ENCODE measurements at regions not wholly inside any gene's neighbourhood (a gene's known extent, or its start where the extent isn't known, plus 50 kb on each side); places are given as distances from the start of the nearest gene placed in this dataset.

- DNase-seq (ENCODE audit: low read depth) = no peak
- H3K4me3 ChIP-seq (ENCODE audit: low read depth, low read length) = no peak overlapping the region
- no peak for TF ChIP-seq CTCF (IDR thresholded peaks at IDR 0.05; ENCODE audit: insufficient read depth, low read length)
These were observed 200.9 kb upstream of the CHRM2 start for GRCh38 chr7:136667584-136667983.

GRCh38 chr7:136665878-136666509 lies 202.5 kb upstream of the CHRM2 start:
- no peak for DNase-seq (ENCODE audit: low read depth)
- no peak for TF ChIP-seq CTCF (IDR thresholded peaks at IDR 0.05; ENCODE audit: insufficient read depth, low read length)

DNA sequence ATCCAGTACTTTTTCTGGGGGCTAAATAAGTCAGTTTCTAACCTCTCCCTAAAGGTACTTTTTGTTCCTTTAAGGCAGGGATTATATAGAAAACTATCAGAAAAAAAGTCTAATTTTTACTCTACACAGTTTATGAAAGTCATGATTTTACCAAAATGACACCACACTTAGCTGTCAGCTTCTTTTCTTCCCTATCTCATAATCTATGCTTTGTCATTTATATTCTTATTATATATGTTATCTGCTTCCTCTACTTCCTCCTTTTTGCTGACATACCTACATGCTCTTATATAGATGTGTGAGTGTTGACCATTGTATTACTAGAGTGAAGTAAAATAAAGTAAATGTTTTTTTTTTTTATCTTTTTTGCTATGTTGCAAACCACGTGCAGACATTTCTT lies 203.9 kb upstream of the CHRM2 start:
- H3K4me3 ChIP-seq (ENCODE audit: low read depth, low read length) = no peak overlapping the region
- no peak for TF ChIP-seq CTCF (IDR thresholded peaks at IDR 0.05; ENCODE audit: insufficient read depth, low read length)
- DNase-seq (ENCODE audit: low read depth) = no peak

More at GRCh38 chr7:136665878-136666509, 202.5 kb upstream of the CHRM2 start:
- H3K4me3 ChIP-seq (ENCODE audit: low read depth, low read length) = no peak overlapping the region

GRCh38 chr7:136657482-136657921 lies 210.9 kb upstream of the CHRM2 start:
- no peak for DNase-seq (ENCODE audit: low read depth)
- no peak overlapping the region for H3K4me3 ChIP-seq (ENCODE audit: low read depth, low read length)
- TF ChIP-seq CTCF (IDR thresholded peaks at IDR 0.05; ENCODE audit: insufficient read depth, low read length) = no peak

DNA sequence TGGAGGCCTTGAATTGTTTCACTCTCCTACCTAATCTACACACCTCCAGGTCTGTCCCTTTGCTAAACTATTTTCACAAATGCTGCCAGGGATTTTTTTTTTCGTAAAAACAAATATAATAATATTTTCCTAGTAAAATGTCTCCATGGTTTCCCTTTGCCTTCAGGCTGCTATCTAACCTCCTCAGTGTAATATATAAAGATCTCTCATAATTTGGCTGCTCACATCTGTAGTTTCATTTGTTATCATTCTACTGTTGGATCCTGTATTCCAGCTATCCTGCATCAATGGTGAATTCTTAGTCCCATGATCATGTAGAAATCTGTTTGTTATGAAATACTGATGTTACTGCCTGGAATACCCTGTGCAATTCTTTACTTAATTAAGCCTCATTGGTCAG lies 211.9 kb upstream of the CHRM2 start:
- no peak for DNase-seq (ENCODE audit: low read depth)
- no peak for TF ChIP-seq CTCF (IDR thresholded peaks at IDR 0.05; ENCODE audit: insufficient read depth, low read length)
- H3K4me3 ChIP-seq (ENCODE audit: low read depth, low read length) = no peak overlapping the region

GRCh38 chr7:136655414-136655813 lies 213.0 kb upstream of the CHRM2 start:
- H3K4me3 ChIP-seq (ENCODE audit: low read depth, low read length) = no peak overlapping the region
- DNase-seq (ENCODE audit: low read depth) = no peak
- no peak for TF ChIP-seq CTCF (IDR thresholded peaks at IDR 0.05; ENCODE audit: insufficient read depth, low read length)

DNA sequence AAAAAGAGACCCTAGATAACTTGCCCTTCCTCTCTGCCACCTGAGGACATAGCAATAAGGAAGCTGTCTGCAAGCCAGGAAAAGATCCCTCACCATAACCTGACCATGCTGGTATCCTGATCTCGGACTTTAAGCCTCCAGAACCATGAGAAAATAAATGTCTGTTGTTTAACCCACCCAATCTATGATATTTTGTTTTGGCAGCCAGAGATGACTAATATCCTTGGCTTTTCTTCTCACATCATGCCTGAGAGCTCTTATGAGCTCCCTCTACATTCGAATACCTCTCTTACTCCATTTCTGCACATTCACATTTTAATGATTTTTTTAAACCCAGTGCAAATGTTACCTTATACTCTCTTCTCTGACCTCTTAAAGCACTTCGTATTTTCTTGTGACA lies 214.0 kb upstream of the CHRM2 start:
- TF ChIP-seq CTCF (IDR thresholded peaks at IDR 0.05; ENCODE audit: insufficient read depth, low read length) = no peak
- H3K4me3 ChIP-seq (ENCODE audit: low read depth, low read length) = no peak overlapping the region
- no peak for DNase-seq (ENCODE audit: low read depth)

Measured in fibroblast of the aortic adventitia (primary cell).